CD4-positive, alpha-beta T cell (primary cell): ENCODE measurements at regions not wholly inside any gene's neighbourhood (a gene's known extent, or its start where the extent isn't known, plus 50 kb on each side); places are given as distances from the start of the nearest gene placed in this dataset.

Experiments
- ATAC-seq: fragments of 200-7000 bp; cut with Tn5 transposase; one replicate; pipeline ENCODE4 v1.10.0; 2022; ENCODE audit warnings: mild to moderate bottlenecking; ENCODE audit not compliant: poor library complexity
- CTCF ChIA-PET: fragments of 350-600 bp; sonication (Branson Sonifier 250); formaldehyde crosslinking; loops from one replicate; lab custom pipeline; 2021; ENCODE audit warnings: antibody characterized with exemption, inconsistent platforms; lab: Charles Lee
- POLR2A ChIA-PET: fragments of 350-600 bp; sonication (Branson Sonifier 250); formaldehyde crosslinking; loops from one replicate; lab custom pipeline; 2021; ENCODE audit warnings: antibody characterized with exemption, inconsistent platforms; lab: Charles Lee
- DNase-seq, 14 experiments: peaks; one replicate each; pipeline ENCODE4 v3.0.0-alpha.2; 2013 to 2020; ENCODE audit warnings: mixed read lengths in 2 of 14
- H3K27ac ChIP-seq, 2 donors: one replicate each; pipeline versions ENCODE4 v1.5.1 to v1.7.0; 2013; ENCODE audit warnings: low read length in 2 of 2, low read depth in 1 of 2, mild to moderate bottlenecking in 1 of 2
- H3K27me3 ChIP-seq, 2 experiments: 1 replicate in 1 of 2; 2 replicates in 1 of 2; pipeline versions ENCODE4 v1.6.1 to v1.7.0; 2013; ENCODE audit warnings: low read length in 2 of 2, control low read depth in 1 of 2, mild to moderate bottlenecking in 1 of 2, moderate library complexity in 1 of 2; ENCODE audit not compliant: insufficient read depth in 2 of 2, control insufficient read depth in 1 of 2
- H3K36me3 ChIP-seq: one replicate; pipeline ENCODE4 v1.6.1; 2013; ENCODE audit warnings: low read length, control low read depth; ENCODE audit not compliant: insufficient read depth
- H3K4me1 ChIP-seq: one replicate; pipeline ENCODE4 v1.6.1; 2013; ENCODE audit warnings: low read length, control low read depth; ENCODE audit not compliant: insufficient read depth
- H3K4me3 ChIP-seq: one replicate; pipeline ENCODE4 v1.5.1; 2013; ENCODE audit warnings: mild to moderate bottlenecking, low read length, moderate library complexity
- H3K9me3 ChIP-seq, 2 experiments: 1 replicate in 1 of 2; 2 replicates in 1 of 2; pipeline versions ENCODE4 v1.6.1 to v1.7.0; 2013; ENCODE audit warnings: low read length in 2 of 2, mild to moderate bottlenecking in 2 of 2, control low read depth in 1 of 2, moderate library complexity in 1 of 2; ENCODE audit not compliant: control insufficient read depth in 1 of 2, insufficient read depth in 1 of 2
- H3K27ac Mint-ChIP-seq: one replicate; pipeline ENCODE4 v1.8.0; 2020; ENCODE audit warnings: mixed read lengths
- H3K27me3 Mint-ChIP-seq: one replicate; pipeline ENCODE4 v1.8.0; 2021; ENCODE audit warnings: mixed read lengths
- H3K36me3 Mint-ChIP-seq: one replicate; pipeline ENCODE4 v1.8.0; 2021; ENCODE audit warnings: low read depth, mixed read lengths
- H3K4me1 Mint-ChIP-seq: one replicate; pipeline ENCODE4 v1.8.0; 2021; ENCODE audit warnings: low read depth, mixed read lengths
- H3K4me3 Mint-ChIP-seq: one replicate; pipeline ENCODE4 v1.8.0; 2020; ENCODE audit warnings: mild to moderate bottlenecking, mixed read lengths
- H3K9me3 Mint-ChIP-seq: one replicate; pipeline ENCODE4 v1.8.0; 2020; ENCODE audit warnings: mixed read lengths
- intact Hi-C, 2 experiments: fragments of 100-400 bp; cut with DNase I in 1 of 2; cut with micrococcal nuclease in 1 of 2; formaldehyde crosslinking; loops; one replicate each; pipeline versions ENCODE4 v1.15.1 to v1.9.0; 2023 to 2025; cut with DNase I, micrococcal nuclease
- TF ChIP-seq, protein P1 (sequence below): fragments of 200-600 bp; IDR thresholded peaks from one replicate; pipeline ENCODE4 v1.8.0; 2022; ENCODE audit warnings: antibody characterized with exemption, mild to moderate bottlenecking

DNA sequence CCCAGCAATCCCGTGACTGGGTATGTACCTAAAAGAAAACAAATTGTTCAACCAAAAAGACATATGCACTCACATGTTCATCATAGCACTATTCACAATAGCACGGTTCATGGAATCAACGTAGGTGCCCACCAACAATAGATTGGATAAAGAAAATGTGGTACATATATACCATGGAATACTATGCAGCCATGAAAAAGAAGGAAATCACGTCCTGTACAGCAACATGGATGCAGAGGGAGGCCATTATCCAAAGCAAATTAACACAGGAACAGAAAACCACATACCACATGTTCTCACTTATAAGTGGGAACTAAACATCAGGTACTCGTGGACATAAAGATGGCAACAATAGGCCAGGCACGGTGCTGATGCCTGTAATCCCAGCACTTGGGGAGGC lies 207.9 kb upstream of the TNP1 start:
- intact Hi-C loops: no loop called here
- H3K36me3 ChIP-seq: no peaks in the 10 kb centered on the region
- no peaks in the 10 kb centered on the region for H3K27me3 Mint-ChIP-seq
- no peak overlapping the region for H3K27ac ChIP-seq
- H3K4me3 Mint-ChIP-seq: no peak overlapping the region
- H3K27ac Mint-ChIP-seq: no peak overlapping the region
- ChIA-PET CTCF (no interaction called here), POLR2A (no interaction called here)
- DNase-seq (no peak), ATAC-seq (no peak)
- H3K9me3 Mint-ChIP-seq: no peaks in the 10 kb centered on the region
- no peaks in the 10 kb centered on the region for H3K4me1 Mint-ChIP-seq
- no peaks in the 10 kb centered on the region for H3K27me3 ChIP-seq
- no peak overlapping the region for H3K4me3 ChIP-seq
- H3K36me3 Mint-ChIP-seq: no peaks in the 10 kb centered on the region
- TF ChIP-seq, protein P1, sequence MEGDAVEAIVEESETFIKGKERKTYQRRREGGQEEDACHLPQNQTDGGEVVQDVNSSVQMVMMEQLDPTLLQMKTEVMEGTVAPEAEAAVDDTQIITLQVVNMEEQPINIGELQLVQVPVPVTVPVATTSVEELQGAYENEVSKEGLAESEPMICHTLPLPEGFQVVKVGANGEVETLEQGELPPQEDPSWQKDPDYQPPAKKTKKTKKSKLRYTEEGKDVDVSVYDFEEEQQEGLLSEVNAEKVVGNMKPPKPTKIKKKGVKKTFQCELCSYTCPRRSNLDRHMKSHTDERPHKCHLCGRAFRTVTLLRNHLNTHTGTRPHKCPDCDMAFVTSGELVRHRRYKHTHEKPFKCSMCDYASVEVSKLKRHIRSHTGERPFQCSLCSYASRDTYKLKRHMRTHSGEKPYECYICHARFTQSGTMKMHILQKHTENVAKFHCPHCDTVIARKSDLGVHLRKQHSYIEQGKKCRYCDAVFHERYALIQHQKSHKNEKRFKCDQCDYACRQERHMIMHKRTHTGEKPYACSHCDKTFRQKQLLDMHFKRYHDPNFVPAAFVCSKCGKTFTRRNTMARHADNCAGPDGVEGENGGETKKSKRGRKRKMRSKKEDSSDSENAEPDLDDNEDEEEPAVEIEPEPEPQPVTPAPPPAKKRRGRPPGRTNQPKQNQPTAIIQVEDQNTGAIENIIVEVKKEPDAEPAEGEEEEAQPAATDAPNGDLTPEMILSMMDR: no peak
- no peaks in the 10 kb centered on the region for H3K4me1 ChIP-seq
- H3K9me3 ChIP-seq: peaks cover 0 to 24% of the 10 kb centered on the region in 2 experiments

GRCh38 chr2:217066510-217067270 lies 206.8 kb upstream of the TNP1 start:
- Mint-ChIP-seq H3K9me3 (no peaks in the 10 kb centered on the region), H3K27me3 (no peaks in the 10 kb centered on the region), H3K27ac (no peak overlapping the region), H3K4me1 (no peaks in the 10 kb centered on the region), H3K4me3 (no peak overlapping the region), H3K36me3 (no peaks in the 10 kb centered on the region)
- DNase-seq: no peak
- H3K27ac ChIP-seq: no peak overlapping the region
- no peak overlapping the region for H3K4me3 ChIP-seq
- TF ChIP-seq, protein P1: no peak
- intact Hi-C loops: no loop called here
- ChIA-PET CTCF (no interaction called here), POLR2A (no interaction called here)
- H3K36me3 ChIP-seq: no peaks in the 10 kb centered on the region
- H3K4me1 ChIP-seq: no peaks in the 10 kb centered on the region
- no peaks in the 10 kb centered on the region for H3K27me3 ChIP-seq
- peaks cover 0 to 24% of the 10 kb centered on the region in 2 experiments for H3K9me3 ChIP-seq
- ATAC-seq: no peak

DNA sequence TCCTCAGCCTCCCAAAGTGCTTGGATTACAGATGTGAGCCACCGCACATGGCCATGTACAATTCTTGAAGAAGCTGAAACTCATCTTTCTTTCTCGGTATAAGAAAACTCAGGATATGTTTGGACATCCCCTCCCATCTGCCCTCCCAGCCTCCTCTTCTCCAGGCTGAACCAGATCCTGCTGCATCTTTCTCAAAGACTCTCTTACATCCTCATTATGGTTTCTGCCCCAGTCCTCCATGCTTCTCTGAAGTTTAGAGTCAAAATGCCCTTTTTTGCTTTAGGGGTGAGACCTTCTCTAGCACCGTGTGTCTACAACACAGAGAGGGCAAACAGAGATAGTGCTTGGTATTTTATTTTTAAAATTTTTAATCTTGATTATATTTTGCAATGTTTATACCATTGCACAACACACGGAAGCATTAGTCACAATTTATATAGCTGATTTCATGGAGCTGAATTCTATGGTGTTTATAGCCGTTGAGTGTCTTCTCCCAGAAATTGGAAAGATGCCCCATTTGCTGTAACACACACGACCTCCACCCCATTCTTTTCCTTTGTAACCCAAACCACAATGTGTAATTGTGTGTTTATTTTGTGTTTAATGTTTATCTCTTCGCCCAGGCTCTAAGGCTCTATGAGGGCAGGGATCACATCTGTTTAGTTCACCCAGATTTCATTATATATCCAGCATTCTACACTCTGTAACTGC lies 206.0 kb upstream of the TNP1 start:
- intact Hi-C loops: no loop called here
- no peaks in the 10 kb centered on the region for H3K4me1 Mint-ChIP-seq
- Histone ChIP-seq H3K27ac (no peak overlapping the region), H3K4me3 (no peak overlapping the region), H3K36me3 (no peaks in the 10 kb centered on the region), H3K27me3 (no peaks in the 10 kb centered on the region), H3K4me1 (no peaks in the 10 kb centered on the region), H3K9me3 (peaks cover 0 to 24% of the 10 kb centered on the region in 2 experiments)
- DNase-seq: no peak
- no peaks in the 10 kb centered on the region for H3K36me3 Mint-ChIP-seq
- CTCF ChIA-PET: no interaction called here
- no peaks in the 10 kb centered on the region for H3K9me3 Mint-ChIP-seq
- POLR2A ChIA-PET: no interaction called here
- no peak overlapping the region for H3K27ac Mint-ChIP-seq
- H3K4me3 Mint-ChIP-seq: no peak overlapping the region
- TF ChIP-seq, protein P1: no peak
- H3K27me3 Mint-ChIP-seq: no peaks in the 10 kb centered on the region
- ATAC-seq: no peak
